Stimulated activated CD4-positive, alpha-beta T cell treated with anti-CD3 and anti-CD28 coated beads, Interleukin-2, amount 100 ng/mL, for 4 hours (primary cell): ENCODE measurements at regions not wholly inside any gene's neighbourhood (a gene's known extent, or its start where the extent isn't known, plus 50 kb on each side); places are given as distances from the start of the nearest gene placed in this dataset.
A peak's percentile ranks its signal among the peaks of the same experiment; 100 is the strongest.
"Not testable (repeated sequence)": the region's sequence is repeated elsewhere in the genome, so short reads cannot be mapped to it uniquely, and the experiment has no call there.

Experiments
- DNase-seq: peaks from one replicate; pipeline ENCODE4 v3.0.0-alpha.2; 2020; ENCODE audit warnings: low read depth

DNA sequence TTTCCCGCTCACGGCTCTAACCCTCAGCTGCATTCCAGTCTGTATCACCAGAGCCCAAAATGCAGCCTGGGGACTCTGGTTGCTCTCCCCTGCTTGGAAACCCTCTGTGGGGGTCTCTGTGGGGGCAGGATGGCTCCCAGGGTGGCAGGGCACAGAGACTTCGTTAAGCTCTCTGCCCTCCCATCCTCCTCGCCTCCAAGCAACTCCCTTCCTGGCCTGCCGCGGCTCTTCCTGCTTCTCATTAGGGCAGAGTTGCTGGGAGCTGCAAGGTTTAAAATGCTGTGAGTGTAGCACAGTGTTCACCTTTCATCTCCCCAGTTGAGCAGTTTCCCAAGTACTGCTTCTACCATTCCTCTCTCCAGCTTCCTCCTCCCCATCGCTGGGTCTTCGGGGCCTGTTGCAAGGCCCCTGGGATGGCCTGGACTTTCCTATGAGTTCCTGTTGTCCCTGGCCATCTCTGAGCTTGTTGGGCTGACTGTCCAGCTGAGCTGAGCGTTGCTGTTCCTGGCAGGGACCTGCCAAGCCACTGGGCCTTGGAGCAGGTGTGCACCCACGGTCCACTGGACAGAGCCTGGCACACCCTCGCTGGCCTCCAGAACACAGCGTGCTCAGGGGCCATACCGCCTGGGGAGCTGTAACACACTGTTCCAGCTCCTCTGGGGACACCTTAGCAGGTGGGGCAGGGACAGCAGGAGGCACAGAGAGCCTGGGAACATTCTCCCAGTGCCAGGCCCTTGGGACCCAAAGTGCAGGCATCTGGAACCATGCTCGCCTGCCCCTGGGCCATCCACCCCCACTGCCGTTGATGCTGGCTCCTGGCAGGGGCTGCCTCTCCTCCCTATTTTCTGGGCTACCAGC, 188.4 kb downstream of the C9orf50 start:
- DNase-seq, result no peak

DNA sequence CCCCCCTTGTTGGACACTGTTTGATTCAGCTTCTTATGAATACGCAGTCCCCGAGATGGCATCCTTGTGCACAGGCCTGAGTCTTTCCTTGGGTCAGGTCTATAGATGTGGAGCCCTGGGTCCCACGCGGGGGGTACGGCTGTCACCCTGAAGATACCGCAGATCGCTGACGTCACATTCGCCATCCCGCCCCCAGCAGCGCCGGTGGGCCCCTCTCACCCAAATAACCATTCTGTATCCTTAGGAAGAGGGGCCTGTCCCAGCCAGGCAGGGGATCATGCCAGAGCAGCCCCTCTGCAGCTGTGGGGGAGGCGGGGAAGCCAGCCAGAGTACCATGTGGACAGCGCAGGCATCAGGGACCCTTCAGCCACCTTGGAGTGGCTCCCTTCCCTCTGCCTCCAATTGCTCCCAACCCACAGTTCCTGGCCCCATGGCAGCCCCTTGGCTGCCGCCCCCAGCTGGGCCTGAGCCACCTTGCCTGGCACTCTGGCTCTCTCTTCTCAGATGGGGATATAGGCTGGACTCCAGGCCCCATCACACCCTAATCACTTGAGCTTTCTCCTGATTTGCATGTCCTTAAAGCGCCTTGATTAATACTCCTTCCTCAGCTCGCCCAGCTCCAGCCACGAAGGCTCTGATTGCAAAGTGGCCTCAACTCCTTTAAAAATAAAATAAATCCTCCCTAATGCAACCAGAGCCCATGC, 189.8 kb downstream of the C9orf50 start:
- no peak for DNase-seq

- no peak for DNase-seq
These were observed 191.9 kb downstream of the C9orf50 start for GRCh38 chr9:129428864-129429577.

GRCh38 chr9:129427149-129427548, 193.8 kb downstream of the C9orf50 start:
- DNase-seq, result no peak

DNA sequence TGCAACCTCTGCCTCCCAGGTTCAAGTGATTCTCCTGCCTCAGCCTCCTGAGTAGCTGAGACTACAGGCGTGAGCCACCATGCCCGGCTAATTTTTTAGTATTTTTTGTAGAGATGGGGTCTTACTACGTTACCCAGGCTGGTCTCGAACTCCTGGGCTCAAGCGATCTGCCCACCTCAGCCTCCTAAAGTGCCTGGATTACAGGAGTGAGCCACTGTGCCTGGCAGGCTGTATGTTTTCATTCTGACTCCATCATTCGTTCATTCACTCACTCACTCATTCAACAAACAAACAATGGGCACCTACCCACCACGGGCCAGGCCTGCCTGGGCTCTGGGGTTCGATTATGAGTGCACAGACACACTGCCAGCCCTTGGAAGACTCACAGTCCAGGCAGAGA, 197.1 kb downstream of the C9orf50 start:
- not testable (repeated sequence) for DNase-seq

GRCh38 chr9:129423216-129423615, 197.7 kb downstream of the C9orf50 start:
- no peak for DNase-seq

DNA sequence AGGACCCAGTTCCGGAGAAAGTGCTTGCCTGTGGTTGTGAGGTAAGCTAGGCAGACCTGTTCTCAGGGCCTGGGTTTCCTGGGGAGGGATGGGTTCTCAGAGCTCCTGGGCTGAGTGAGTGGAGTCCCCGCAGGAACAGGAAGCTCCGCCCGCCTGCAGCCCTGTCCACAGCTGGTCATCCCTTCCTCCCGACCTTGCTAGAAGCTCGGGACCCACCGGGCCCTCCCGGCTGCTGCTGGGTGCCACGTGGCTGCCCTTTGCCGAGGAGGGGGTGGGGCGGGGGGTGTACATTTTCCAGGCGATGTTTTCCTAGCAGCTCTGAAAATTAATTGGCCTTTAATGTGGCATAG, 198.1 kb downstream of the C9orf50 start:
- DNase-seq, result no peak

GRCh38 chr9:129422032-129422842, 198.7 kb downstream of the C9orf50 start:
- DNase-seq, result no peak

- DNase-seq, result no peak
These were observed 199.5 kb downstream of the C9orf50 start for GRCh38 chr9:129421371-129421770.

DNA sequence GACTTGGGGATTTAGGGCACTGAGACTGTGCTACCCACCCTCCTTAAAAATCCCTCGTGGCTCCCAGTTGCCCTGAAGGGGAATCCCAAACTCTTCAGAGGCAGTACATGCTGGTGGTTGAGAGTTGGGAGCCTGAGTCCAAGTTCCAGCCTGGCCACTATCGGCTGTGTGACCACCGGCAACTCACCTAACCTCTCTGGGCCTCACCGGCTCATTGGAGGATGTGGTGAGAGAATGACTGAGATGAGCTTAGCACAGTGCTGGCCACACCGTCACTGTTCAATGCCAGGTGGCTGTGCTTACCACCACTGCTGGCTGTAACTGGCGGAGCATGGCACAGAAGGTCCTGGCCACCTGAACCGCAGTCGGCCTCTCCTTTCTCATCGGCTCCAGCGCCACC, 200.2 kb downstream of the C9orf50 start:
- no peak for DNase-seq

- DNase-seq, result no peak
These were observed 201.5 kb downstream of the C9orf50 start for GRCh38 chr9:129419382-129419899.

- DNase-seq, result no peak
These were observed 202.4 kb downstream of the C9orf50 start for GRCh38 chr9:129418451-129418850.

DNA sequence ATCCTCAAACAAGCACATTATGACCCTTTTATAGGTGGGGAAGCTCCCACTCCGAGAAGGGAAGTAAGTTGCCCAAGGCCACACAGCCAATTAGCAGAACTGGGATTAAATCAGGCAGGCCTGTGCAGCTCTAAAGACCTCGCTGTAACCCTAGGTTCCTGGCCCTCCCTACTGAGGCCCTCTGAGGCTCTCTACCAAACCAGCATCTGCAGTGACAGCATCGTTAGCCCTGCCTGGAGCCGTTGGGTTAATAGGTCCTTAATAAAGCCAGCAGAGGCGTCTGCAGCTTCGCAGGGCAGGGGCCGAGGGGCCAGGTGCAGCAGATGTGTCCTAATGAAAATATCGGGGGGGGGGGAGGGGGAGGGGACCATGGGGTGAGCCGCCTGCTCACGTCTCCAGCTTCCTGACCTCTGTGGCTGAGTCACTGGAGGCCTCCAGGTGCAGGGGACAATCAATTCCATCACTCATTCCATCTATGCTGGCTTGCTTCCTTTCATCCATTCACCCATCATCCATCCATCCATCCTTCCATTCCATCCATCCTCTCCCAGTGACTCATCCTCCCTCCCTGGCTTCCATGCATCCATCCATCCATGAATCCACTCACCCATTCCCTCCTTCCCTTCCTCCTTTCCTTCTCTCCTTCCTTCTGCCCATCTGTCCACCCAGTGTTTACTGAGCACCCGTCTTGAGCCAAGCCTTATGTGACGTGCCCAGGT, 203.9 kb downstream of the C9orf50 start:
- DNase-seq, result no peak

DNA sequence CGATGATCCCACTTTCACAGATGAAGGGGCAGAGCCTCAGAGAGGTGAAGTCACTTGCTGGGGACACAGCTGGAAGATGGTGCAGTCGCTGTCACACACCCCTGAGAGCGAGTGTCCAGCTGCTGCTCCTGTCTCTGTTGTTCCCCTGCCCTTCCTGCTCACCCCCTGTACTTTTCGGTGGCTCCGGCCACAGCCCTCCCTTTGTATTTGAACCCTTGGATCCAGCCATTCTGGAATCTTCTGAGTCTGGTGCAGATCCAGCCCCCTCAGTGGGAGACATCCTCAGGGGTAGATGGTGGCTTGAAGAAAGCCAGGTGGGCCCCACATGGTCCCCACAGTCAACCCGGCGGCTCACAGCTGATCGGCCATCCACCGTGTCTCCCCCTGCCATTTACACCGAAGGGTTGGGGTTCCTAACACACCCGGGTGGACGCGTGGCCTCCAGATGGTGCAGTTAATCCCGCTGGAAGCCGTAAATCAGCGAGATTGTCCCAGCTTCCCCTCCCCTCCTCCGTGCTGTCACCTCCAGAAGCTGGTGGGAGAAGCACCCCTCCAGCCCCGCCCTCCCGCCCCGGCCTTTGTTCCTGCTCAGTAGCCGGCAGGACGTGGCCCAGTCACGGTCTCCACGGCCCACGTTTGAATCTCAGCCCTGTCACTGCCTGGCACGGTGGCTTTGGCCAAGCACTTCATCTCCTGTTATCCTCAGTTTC, 204.8 kb downstream of the C9orf50 start:
- no peak for DNase-seq

DNA sequence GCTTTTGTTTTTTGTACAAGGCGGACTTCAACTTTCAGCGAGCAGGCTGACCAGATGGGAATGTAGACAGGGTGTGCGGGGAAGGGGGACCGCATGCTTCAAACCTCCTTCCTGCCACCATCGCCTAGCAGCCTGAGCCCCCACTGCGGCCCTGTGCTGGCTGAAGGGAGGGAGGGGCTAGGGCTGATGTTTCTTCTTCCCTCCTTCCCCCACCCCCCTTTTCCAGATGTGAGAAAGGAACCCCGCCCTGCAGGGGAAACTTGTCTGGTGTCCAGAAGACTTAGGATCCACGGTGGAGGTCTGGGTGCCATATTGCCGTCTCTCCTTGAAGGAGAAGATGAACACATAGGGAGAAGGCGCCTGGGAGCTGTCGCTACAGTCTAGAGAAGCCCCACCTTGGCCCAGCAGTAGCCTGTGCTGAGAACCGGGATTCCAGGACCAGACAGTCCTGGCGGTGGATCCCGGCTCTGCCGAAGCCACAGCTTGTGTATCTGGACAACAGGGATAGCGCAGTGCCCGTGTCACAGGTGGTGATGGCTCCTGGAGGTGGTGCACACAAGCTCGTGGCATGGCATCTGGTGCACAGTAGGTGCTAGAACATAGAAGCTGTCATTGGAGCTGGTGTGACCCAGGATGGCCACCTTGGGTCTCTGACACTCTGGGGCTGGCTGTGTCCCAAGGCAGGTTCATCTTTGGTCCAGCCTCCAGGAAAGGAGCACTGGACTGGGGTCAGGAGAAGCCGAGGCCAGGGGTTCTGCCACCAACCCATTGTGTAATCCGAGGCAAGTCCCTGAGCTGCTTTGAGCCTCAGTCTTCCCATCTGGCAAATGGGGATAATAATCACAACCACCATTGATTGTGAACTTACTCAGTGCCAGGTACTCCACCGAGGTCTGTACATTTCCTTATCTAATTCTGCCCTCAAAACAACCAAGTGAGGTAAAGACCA, 205.6 kb downstream of the C9orf50 start:
- no peak for DNase-seq

DNA sequence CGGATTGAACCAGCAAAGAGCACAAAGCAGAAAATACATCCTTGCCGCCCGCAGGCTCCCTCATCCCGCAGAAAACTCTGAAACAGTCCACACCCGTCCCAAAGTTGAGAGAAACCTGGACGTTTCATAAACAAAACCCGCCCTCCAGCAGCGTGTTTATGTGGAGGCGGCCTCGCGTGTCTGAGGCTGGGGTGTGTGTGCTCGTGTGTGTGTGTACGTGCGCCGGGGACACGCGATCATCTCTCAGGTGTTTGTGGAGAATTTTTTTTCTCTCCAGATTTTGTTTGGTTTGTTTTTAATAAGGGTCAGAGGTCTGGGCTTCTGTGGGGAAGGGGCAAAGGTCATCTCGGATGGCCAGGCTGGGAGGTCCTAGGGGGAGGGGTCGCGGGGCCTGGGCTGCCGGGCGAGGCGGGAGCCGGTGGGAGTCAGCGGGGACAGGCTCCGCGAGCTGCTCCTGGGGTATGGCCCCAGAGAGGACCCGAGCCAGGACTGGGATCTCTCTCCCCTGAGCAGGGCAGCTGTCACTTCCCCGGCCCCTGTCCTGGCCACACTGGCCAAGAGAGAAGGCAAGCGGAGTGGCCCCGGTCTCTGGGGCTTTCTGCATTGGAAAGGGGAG, 206.4 kb downstream of the C9orf50 start:
- peak; percentile 51 for DNase-seq

- peak; percentile 99 for DNase-seq
These were observed 207.1 kb downstream of the C9orf50 start for GRCh38 chr9:129413537-129414376.
